ENCODE measurements at regions not wholly inside any gene's neighbourhood (a gene's known extent, or its start where the extent isn't known, plus 50 kb on each side); places are given as distances from the start of the nearest gene placed in this dataset.

GRCh38 chr2:18475884-18476283, 84.6 kb downstream of the RDH14 start:
- Histone ChIP-seq H2AFZ (ENCODE audit: low read length) (no peak overlapping the region), H3K27ac (ENCODE audit: low read depth, low read length, poor library complexity, severe bottlenecking) (no peak overlapping the region), H3K4me2 (ENCODE audit: low read length) (no peak overlapping the region), H3K4me1 (ENCODE audit: insufficient read depth, low read length, severe bottlenecking) (no peaks in the 10 kb centered on the region), H3F3A (ENCODE audit: insufficient read depth, low read length) (no peaks in the 10 kb centered on the region), H3K9ac (ENCODE audit: low read length) (no peak overlapping the region), H3K27me3 (ENCODE audit: insufficient read depth, low read length) (no peaks in the 10 kb centered on the region), H3K79me2 (ENCODE audit: insufficient read depth, low read length) (no peaks in the 10 kb centered on the region), H3K4me3 (ENCODE audit: low read depth, low read length, poor library complexity, severe bottlenecking) (no peak overlapping the region), H3K36me3 (ENCODE audit: insufficient read depth, low read length) (no peaks in the 10 kb centered on the region), H4K20me1 (ENCODE audit: insufficient read depth, low read length) (no peaks in the 10 kb centered on the region), H3K9me2 (ENCODE audit: low read depth, low read length) (no peaks in the 10 kb centered on the region), H3K9me3 (ENCODE audit: low read length) (no peaks in the 10 kb centered on the region)
- TF ChIP-seq EZH2 (IDR thresholded peaks at IDR 0.05; ENCODE audit: borderline replicate concordance, low read length) = no peak
- TF ChIP-seq, protein P1, sequence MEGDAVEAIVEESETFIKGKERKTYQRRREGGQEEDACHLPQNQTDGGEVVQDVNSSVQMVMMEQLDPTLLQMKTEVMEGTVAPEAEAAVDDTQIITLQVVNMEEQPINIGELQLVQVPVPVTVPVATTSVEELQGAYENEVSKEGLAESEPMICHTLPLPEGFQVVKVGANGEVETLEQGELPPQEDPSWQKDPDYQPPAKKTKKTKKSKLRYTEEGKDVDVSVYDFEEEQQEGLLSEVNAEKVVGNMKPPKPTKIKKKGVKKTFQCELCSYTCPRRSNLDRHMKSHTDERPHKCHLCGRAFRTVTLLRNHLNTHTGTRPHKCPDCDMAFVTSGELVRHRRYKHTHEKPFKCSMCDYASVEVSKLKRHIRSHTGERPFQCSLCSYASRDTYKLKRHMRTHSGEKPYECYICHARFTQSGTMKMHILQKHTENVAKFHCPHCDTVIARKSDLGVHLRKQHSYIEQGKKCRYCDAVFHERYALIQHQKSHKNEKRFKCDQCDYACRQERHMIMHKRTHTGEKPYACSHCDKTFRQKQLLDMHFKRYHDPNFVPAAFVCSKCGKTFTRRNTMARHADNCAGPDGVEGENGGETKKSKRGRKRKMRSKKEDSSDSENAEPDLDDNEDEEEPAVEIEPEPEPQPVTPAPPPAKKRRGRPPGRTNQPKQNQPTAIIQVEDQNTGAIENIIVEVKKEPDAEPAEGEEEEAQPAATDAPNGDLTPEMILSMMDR (IDR thresholded peaks at IDR 0.05; ENCODE audit: low read length) = no peak

GRCh38 chr2:18474700-18475099, 85.8 kb downstream of the RDH14 start:
- Histone ChIP-seq H3F3A (ENCODE audit: insufficient read depth, low read length) (no peaks in the 10 kb centered on the region), H2AFZ (ENCODE audit: low read length) (no peak overlapping the region), H3K79me2 (ENCODE audit: insufficient read depth, low read length) (no peaks in the 10 kb centered on the region), H3K27ac (ENCODE audit: low read depth, low read length, poor library complexity, severe bottlenecking) (no peak overlapping the region), H4K20me1 (ENCODE audit: insufficient read depth, low read length) (no peaks in the 10 kb centered on the region), H3K36me3 (ENCODE audit: insufficient read depth, low read length) (no peaks in the 10 kb centered on the region), H3K4me3 (ENCODE audit: low read depth, low read length, poor library complexity, severe bottlenecking) (no peak overlapping the region), H3K4me2 (ENCODE audit: low read length) (no peak overlapping the region), H3K9me3 (ENCODE audit: low read length) (no peaks in the 10 kb centered on the region), H3K9me2 (ENCODE audit: low read depth, low read length) (no peaks in the 10 kb centered on the region), H3K4me1 (ENCODE audit: insufficient read depth, low read length, severe bottlenecking) (no peaks in the 10 kb centered on the region), H3K9ac (ENCODE audit: low read length) (no peak overlapping the region), H3K27me3 (ENCODE audit: insufficient read depth, low read length) (no peaks in the 10 kb centered on the region)
- no peak for TF ChIP-seq EZH2 (IDR thresholded peaks at IDR 0.05; ENCODE audit: borderline replicate concordance, low read length)
- TF ChIP-seq, protein P1 (IDR thresholded peaks at IDR 0.05; ENCODE audit: low read length) = no peak

- H4K20me1 ChIP-seq (ENCODE audit: insufficient read depth, low read length) = no peaks in the 10 kb centered on the region
- TF ChIP-seq, protein P1 (IDR thresholded peaks at IDR 0.05; ENCODE audit: low read length) = no peak
- TF ChIP-seq EZH2 (IDR thresholded peaks at IDR 0.05; ENCODE audit: borderline replicate concordance, low read length) = no peak
Measured at GRCh38 chr2:18473241-18474181, 86.9 kb downstream of the RDH14 start.

More at GRCh38 chr2:18473241-18474181, 86.9 kb downstream of the RDH14 start:
- Histone ChIP-seq H3K4me2 (ENCODE audit: low read length) (no peak overlapping the region), H3K9me2 (ENCODE audit: low read depth, low read length) (no peaks in the 10 kb centered on the region), H3K36me3 (ENCODE audit: insufficient read depth, low read length) (no peaks in the 10 kb centered on the region), H3K9me3 (ENCODE audit: low read length) (no peaks in the 10 kb centered on the region), H3K4me1 (ENCODE audit: insufficient read depth, low read length, severe bottlenecking) (no peaks in the 10 kb centered on the region), H3K4me3 (ENCODE audit: low read depth, low read length, poor library complexity, severe bottlenecking) (no peak overlapping the region), H3K27me3 (ENCODE audit: insufficient read depth, low read length) (no peaks in the 10 kb centered on the region), H3K79me2 (ENCODE audit: insufficient read depth, low read length) (no peaks in the 10 kb centered on the region), H2AFZ (ENCODE audit: low read length) (no peak overlapping the region), H3K9ac (ENCODE audit: low read length) (no peak overlapping the region), H3K27ac (ENCODE audit: low read depth, low read length, poor library complexity, severe bottlenecking) (no peak overlapping the region), H3F3A (ENCODE audit: insufficient read depth, low read length) (no peaks in the 10 kb centered on the region)
